COR-L47 (cell line): ENCODE measurements at regions not wholly inside any gene's neighbourhood (a gene's known extent, or its start where the extent isn't known, plus 50 kb on each side); places are given as distances from the start of the nearest gene placed in this dataset.

ENCODE experiments used
- DNase-seq: peaks from one replicate; lab custom pipeline; 2025; lab: John Stamatoyannopoulos, UW

GRCh38 chr4:20403846-20404245 lies 152.1 kb downstream of the SLIT2 start:
- DNase-seq, result no peak

DNA sequence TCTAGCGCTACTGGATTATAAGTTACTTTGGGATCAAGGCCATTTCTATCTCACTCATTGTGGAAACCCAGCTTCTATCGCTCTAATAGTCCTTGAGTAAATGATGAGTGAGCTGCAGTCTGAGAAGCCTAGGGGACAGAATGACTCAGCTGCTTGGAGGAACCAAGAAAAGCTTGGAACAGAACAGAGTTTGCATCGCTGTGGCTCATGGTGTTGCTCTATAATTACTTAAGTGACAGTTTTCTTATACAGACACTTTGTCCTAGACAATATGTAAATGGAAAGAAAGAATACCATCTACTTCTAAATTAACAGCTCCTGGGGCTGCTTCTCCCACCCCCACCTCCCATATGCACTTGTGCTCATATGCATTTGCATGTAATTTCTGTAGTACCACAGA lies 156.9 kb downstream of the SLIT2 start:
- DNase-seq, result no peak

GRCh38 chr4:20412072-20412471 lies 160.4 kb downstream of the SLIT2 start:
- DNase-seq, result no peak

DNA sequence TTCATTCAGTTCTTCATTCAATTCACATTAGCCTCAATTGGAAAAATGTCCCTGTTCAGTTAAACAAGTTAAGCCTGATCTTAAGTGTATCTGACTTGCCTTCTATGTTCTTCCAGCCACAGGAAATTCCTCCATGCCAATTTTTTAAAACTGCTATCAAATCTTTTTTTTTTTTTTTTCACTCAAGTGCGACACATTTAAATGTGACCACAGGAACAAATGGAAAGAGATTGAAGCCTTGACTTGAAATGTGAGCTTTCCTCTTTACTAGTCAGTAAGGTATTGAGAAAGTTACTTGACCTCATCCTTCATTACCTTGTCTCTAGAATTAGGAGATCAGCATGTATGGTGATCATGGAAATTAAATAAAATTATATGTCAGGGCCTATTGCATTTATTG lies 165.1 kb downstream of the SLIT2 start:
- DNase-seq, result no peak

- peak; percentile 25 for DNase-seq
Measured at GRCh38 chr4:20418861-20419451, 167.3 kb downstream of the SLIT2 start.

GRCh38 chr4:20420916-20421602 lies 169.4 kb downstream of the SLIT2 start:
- DNase-seq, result no peak

DNA sequence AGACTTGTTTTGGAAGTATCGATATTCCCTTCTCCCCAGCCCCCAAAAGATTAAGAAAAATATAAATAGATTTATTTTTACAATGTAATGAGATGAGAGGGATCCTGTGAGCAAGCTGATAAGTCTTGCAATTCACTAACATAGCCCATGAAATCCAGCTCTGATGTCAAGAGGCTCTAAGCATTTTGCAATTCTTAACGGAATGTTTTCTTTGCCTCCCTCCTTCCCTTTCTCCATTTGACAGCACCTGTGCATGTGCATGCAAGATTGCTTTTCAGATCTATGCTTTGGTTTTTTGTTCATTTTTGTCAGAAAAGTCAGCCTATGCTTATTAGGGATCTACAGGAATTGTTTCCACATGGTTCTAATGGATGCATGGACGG lies 169.9 kb downstream of the SLIT2 start:
- DNase-seq, result no peak

- DNase-seq, result peak; percentile 27
Measured at GRCh38 chr4:20422398-20422797, 170.7 kb downstream of the SLIT2 start.

- no peak for DNase-seq
Measured at GRCh38 chr4:20423420-20423819, 171.7 kb downstream of the SLIT2 start.

DNA sequence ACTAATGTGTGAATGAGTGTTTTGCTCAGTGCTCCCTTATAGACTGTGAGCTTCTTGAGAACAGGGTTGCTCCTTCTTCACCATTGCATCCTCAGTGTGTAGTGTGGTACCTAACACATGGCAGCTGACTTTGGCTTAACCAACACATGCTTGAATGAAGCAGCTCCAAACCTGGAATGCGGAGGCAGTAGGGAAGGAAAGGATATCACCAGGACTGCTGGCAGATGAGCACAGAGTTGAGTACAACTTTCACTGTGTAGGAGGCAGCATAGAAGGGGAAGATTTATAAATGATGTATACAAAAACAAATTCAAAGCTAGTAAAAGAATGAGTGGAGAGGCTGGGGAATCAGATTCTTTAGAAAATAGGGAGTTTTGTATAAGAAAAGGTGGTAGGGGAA lies 174.3 kb downstream of the SLIT2 start:
- DNase-seq, result no peak

DNA sequence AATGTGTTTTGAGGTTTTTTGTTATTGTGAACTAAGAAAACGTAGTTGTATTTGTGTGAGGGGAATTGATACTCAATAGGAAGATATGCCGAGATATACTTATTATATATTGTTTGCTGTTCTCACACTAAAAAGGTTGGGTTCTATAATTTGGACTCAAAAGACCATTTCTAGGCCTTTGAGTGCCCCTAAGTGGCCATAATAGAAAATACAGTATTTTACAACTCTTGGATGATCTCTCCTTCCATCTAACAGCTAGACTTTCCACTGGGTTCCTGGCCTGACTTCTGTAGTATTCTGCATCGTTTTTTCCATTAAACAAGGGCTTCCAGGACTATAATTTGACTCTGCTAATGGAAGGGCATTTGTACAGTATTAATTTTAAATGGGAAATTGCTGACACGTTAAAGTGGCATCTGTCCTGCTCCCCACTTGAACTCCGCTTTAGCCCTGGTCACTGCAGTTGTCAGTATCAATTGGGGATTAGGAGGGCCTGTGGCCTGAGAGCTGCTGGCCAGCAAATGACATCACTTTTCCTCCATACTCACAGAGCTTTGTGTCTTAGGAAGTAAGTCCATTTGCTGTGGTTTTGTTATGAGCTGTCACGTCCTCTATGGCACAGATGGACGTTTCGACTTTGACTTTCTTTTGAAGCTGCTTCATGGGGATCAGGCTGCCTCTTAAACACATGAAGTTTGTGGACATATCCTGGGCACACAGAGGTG lies 176.9 kb downstream of the SLIT2 start:
- peak; percentile 1 for DNase-seq

DNA sequence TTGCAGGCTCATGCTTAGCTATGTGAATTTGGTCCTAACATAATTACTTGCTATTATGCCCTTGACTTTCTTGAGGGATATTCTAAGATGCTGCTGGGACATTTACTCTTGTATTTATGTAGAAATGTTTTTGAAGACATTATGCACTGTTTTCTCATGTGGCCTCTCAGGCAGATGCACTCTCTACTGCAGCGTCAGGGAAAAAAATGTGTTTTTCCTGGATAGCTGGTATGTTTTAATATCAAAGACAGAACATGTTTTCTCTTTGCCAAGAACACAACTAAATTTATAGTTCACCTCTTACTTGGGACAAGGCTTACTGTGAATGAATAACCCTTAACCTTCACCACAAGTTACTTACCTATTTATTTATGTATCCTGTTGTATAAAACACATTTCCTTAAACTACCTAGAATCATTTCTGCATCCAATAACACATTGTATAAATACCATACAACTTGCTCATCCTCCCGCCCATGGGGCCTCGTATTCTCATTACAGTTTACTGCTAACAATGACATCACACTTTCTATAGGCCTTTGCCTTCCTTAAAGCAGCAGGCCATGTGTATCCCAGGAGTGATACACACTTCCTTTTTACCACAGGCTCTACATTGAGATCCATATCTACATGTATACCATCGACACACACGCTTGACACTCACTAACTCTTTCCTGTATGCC lies 178.7 kb downstream of the SLIT2 start:
- no peak for DNase-seq

DNA sequence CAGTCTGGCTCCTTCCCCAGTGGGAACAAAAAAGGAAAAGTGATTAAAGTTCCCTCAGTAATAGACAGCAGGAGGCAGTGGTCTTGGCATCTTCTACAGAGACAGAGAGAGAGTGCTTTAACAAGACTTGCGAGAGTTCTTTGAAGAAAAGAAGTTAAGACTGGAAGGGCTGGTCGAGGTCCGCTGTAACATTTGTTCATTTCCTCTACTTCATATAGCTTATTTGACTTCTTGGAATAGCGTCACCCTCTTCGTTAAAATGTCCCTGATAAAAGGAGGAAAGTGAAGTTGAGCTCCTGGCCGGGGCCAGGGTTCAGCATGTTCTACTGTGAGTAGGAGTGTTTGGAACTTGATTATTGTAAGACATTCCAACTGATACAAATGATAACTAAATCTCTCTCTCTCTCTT lies 179.8 kb downstream of the SLIT2 start:
- DNase-seq, result no peak

DNA sequence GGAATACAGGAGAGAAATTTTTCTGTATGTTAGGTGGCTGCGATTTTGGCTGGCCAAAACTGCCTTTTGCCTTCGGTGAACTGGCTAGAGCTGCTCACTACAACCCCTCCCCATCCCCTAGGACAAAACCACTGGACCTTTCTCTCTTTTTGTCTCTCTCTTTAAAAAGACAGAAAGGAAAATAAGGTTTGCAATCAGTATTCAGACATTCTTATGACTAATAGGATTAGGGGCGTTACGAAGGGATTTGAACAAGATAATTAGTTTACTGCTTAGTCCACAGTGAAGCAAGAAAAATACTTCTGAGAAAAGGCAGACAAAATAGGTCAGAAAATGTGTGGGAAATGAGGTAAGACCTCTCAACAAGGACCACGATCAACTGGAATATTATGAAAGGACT lies 180.4 kb downstream of the SLIT2 start:
- DNase-seq, result no peak

DNA sequence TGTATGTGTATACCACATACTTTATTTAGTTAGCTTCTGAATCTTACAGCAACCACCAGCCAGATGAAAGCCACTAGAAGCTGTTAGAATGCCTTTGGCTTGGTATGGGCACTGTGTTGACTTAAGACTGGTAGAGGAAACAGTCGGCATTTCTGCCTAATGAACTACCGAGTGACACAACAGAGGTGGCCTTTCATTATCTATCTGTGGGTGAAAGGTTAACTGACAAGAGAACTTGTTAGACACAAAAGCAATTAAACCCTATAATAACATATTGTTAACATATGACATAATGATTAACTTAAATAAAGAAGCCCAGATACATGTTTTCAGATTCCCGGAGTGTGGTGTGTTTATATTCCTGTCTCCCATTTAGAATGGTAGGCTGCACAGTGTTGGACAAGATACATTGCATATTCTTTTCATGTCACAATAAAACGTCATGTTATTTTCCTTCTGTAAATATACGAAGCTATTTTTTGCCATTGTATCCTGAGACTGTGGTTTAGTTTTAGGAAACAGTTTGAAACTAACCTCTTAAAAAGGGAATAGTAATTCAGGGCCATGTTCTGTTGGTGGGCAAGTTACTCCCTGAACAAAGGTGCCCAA lies 181.5 kb downstream of the SLIT2 start:
- peak; percentile 73 for DNase-seq

GRCh38 chr4:20440170-20440569 lies 188.5 kb downstream of the SLIT2 start:
- no peak for DNase-seq

DNA sequence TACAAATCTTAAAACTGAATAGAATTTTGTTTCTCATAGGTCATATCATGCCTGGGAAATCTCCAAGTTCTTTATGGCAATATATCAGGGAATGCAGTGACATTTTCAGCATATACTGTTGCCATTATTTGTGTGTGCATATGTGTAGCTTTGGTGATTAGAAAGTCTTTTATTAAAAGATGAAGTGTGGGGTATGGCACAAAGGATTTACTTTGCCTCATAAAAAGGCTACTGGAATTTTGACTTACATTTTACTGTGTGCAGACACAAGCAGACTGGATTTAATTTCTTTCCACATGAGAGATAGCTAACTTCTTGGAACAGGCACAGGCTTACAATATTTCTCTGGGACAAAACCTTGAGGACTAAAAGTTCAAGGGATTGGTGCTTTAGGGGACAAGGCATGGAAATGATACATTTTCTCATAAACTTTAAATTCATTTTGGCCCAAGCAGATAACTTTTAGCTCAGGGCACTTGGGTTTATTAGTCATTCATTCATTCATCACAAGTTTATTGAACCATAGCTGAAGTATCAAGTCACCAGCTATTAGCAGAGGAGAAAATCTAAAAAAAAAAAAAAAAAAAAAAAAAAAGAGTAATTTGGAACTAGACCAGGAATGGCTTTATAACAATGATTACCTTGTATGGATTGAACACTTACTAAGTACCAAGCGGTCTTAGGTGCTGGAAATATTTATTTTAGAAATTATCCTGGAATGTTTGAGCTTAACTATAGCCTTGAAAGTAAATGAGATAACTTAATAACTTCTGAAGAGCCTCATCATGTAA lies 191.5 kb downstream of the SLIT2 start:
- no peak for DNase-seq

- no peak for DNase-seq
Measured at GRCh38 chr4:20444599-20445337, 193.1 kb downstream of the SLIT2 start.

GRCh38 chr4:20445933-20446723 lies 194.4 kb downstream of the SLIT2 start:
- no peak for DNase-seq

GRCh38 chr4:20447103-20447502 lies 195.4 kb downstream of the SLIT2 start:
- DNase-seq, result no peak
